CD14-positive monocyte (primary cell): ENCODE measurements at regions not wholly inside any gene's neighbourhood (a gene's known extent, or its start where the extent isn't known, plus 50 kb on each side); places are given as distances from the start of the nearest gene placed in this dataset.

Source experiments
- DNase-seq, 3 donors: peaks; one replicate each; pipeline ENCODE4 v3.0.0-alpha.2; 2011 to 2022
- H2AFZ ChIP-seq: 2 replicates; pipeline ENCODE4 v1.6.0; 2012; ENCODE audit warnings: mild to moderate bottlenecking, low read depth, low read length, inconsistent platforms; ENCODE audit not compliant: insufficient read depth, poor library complexity, severe bottlenecking
- H3K27ac ChIP-seq, 2 donors: 1 replicate in 1 of 2; 2 replicates in 1 of 2; pipeline ENCODE4 v1.5.1; 2012 to 2013; ENCODE audit warnings: low read length in 2 of 2, control low read depth in 1 of 2, inconsistent platforms in 1 of 2, low read depth in 1 of 2, mild to moderate bottlenecking in 1 of 2
- H3K27me3 ChIP-seq, 2 donors: one replicate each; pipeline versions ENCODE4 v1.6.0 to v1.6.1; 2011 to 2013; ENCODE audit warnings: low read length in 2 of 2; ENCODE audit not compliant: control insufficient read depth in 2 of 2, insufficient read depth in 2 of 2
- H3K36me3 ChIP-seq, 2 donors: replicated peaks in 1 of 2; 1 replicate in 1 of 2; 2 replicates in 1 of 2; pipeline versions ENCODE4 v1.5.1 to v1.6.1; 2012 to 2013; ENCODE audit warnings: low read length in 2 of 2, control low read depth in 1 of 2, inconsistent platforms in 1 of 2, mild to moderate bottlenecking in 1 of 2; ENCODE audit not compliant: insufficient read depth in 2 of 2, control insufficient read depth in 1 of 2
- H3K4me1 ChIP-seq, 2 donors: 1 replicate in 1 of 2; 2 replicates in 1 of 2; pipeline versions ENCODE4 v1.5.1 to v1.6.1; 2012 to 2013; ENCODE audit warnings: low read length in 2 of 2, control low read depth in 1 of 2, inconsistent platforms in 1 of 2, mild to moderate bottlenecking in 1 of 2, moderate library complexity in 1 of 2; ENCODE audit not compliant: insufficient read depth in 2 of 2, control insufficient read depth in 1 of 2
- H3K4me2 ChIP-seq: replicated peaks from 2 replicates; pipeline ENCODE3; 2012; ENCODE audit warnings: low read length, moderate library complexity, mild to moderate bottlenecking; ENCODE audit not compliant: poor library complexity, severe bottlenecking; ENCODE audit errors: extremely low read depth
- H3K4me3 ChIP-seq, 3 experiments: fragments of 200-600 bp in 1 of 3; sonication (generic) in 1 of 3; replicated peaks in 1 of 3; 1 replicate in 2 of 3; 2 replicates in 1 of 3; pipeline ENCODE4 v1.5.1; 2011 to 2013; ENCODE audit warnings: low read length in 3 of 3, mild to moderate bottlenecking in 3 of 3, control low read depth in 2 of 3, low read depth in 2 of 3, inconsistent platforms in 1 of 3, moderate library complexity in 1 of 3
- H3K79me2 ChIP-seq: 2 replicates; pipeline ENCODE4 v1.6.0; 2012; ENCODE audit warnings: mild to moderate bottlenecking, control low read depth, inconsistent platforms, low read length, moderate library complexity; ENCODE audit not compliant: insufficient read depth
- H3K9ac ChIP-seq: 2 replicates; pipeline ENCODE4 v1.6.0; 2017; ENCODE audit warnings: low read length, mild to moderate bottlenecking; ENCODE audit not compliant: insufficient read depth, poor library complexity, severe bottlenecking
- H3K9me3 ChIP-seq, 2 donors: replicated peaks in 1 of 2; 1 replicate in 1 of 2; 2 replicates in 1 of 2; pipeline versions ENCODE4 v1.5.1 to v1.6.1; 2012 to 2013; ENCODE audit warnings: low read length in 2 of 2, control low read depth in 1 of 2; ENCODE audit not compliant: control insufficient read depth in 1 of 2, insufficient read depth in 1 of 2
- H4K20me1 ChIP-seq: 2 replicates; pipeline ENCODE4 v1.6.0; 2012; ENCODE audit warnings: mild to moderate bottlenecking, low read length, control low read depth, moderate library complexity; ENCODE audit not compliant: insufficient read depth
- H3K27ac Mint-ChIP-seq, 7 donors: one replicate each; pipeline ENCODE4 v1.8.0; 2020; ENCODE audit warnings: mild to moderate bottlenecking in 7 of 7, mixed read lengths in 7 of 7, moderate library complexity in 6 of 7, inconsistent platforms in 2 of 7
- H3K27me3 Mint-ChIP-seq, 3 donors: one replicate each; pipeline ENCODE4 v1.8.0; 2021 to 2022; ENCODE audit warnings: low read depth in 3 of 3, mild to moderate bottlenecking in 3 of 3, mixed read lengths in 3 of 3, moderate library complexity in 3 of 3, inconsistent platforms in 1 of 3
- H3K36me3 Mint-ChIP-seq, 2 donors: one replicate each; pipeline ENCODE4 v1.8.0; 2020; ENCODE audit warnings: mixed read lengths in 2 of 2, inconsistent platforms in 1 of 2, mild to moderate bottlenecking in 1 of 2
- H3K4me1 Mint-ChIP-seq: one replicate; pipeline ENCODE4 v1.8.0; 2020; ENCODE audit warnings: mild to moderate bottlenecking, mixed read lengths
- H3K4me3 Mint-ChIP-seq, 2 donors: one replicate each; pipeline ENCODE4 v1.8.0; 2020; ENCODE audit warnings: mild to moderate bottlenecking in 2 of 2, mixed read lengths in 2 of 2, moderate library complexity in 1 of 2
- H3K9me3 Mint-ChIP-seq, 7 donors: one replicate each; pipeline ENCODE4 v1.8.0; 2020 to 2022; ENCODE audit warnings: mixed read lengths in 7 of 7, mild to moderate bottlenecking in 6 of 7, moderate library complexity in 6 of 7, inconsistent platforms in 2 of 7
- WGBS: methylation state at CpG from one replicate; pipeline ENCODE4 v1.1.5; 2013; ENCODE audit warnings: missing lambda C conversion rate; ENCODE audit not compliant: insufficient coverage; 5-methylcytosine and 5-hydroxymethylcytosine counted together
- intact Hi-C, 2 donors: fragments of 100-400 bp; cut with micrococcal nuclease; formaldehyde crosslinking; loops; one replicate each; pipeline versions ENCODE4 v1.15.0 to v1.15.1; 2023
- TF ChIP-seq, protein P1 (sequence below): fragments of 200-600 bp; IDR thresholded peaks from one replicate; pipeline ENCODE4 v1.8.0; 2022; ENCODE audit warnings: antibody characterized with exemption, mild to moderate bottlenecking

DNA sequence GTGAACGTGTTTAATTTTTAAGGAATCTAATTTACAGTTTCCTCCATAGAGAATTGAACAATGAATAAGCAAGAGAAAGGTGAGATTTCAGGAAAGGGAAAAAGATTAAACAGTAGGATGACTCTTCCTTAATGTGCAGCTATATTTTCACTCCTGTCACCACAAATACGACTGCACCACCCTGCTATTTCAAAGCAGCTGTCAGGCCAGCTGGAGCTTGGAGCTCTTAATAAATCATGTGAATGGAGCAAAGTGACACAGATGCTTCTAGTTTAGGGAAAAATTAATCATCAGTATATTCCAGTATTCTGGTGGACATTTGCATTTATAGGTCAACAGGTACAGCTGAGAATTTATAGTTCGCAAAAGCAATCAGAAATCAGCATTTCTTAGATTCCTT, 56.5 kb upstream of the PKIB start:
- H2AFZ ChIP-seq = no peak overlapping the region
- no peak overlapping the region for H3K4me3 ChIP-seq
- no peak overlapping the region for H3K27ac ChIP-seq
- Mint-ChIP-seq H3K4me1 (no peaks in the 10 kb centered on the region), H3K27ac (no peak overlapping the region), H3K9me3 (peaks cover 0 to 6% (median 0%) of the 10 kb centered on the region in 7 donors), H3K4me3 (no peak overlapping the region), H3K36me3 (no peaks in the 10 kb centered on the region), H3K27me3 (peaks cover 0 to 2% (median 0%) of the 10 kb centered on the region in 3 donors)
- H3K9ac ChIP-seq = no peak overlapping the region
- peaks cover 0 to 2% of the 10 kb centered on the region in 2 donors for H3K27me3 ChIP-seq
- H3K4me1 ChIP-seq = no peaks in the 10 kb centered on the region
- WGBS = 100% methylated on average over 1 of the region's 3 CpGs
- H3K4me2 ChIP-seq = no peak overlapping the region
- no peaks in the 10 kb centered on the region for H3K79me2 ChIP-seq
- H3K9me3 ChIP-seq = no peaks in the 10 kb centered on the region
- intact Hi-C loops = no loop called here
- no peak for DNase-seq
- no peaks in the 10 kb centered on the region for H4K20me1 ChIP-seq
- TF ChIP-seq, protein P1, sequence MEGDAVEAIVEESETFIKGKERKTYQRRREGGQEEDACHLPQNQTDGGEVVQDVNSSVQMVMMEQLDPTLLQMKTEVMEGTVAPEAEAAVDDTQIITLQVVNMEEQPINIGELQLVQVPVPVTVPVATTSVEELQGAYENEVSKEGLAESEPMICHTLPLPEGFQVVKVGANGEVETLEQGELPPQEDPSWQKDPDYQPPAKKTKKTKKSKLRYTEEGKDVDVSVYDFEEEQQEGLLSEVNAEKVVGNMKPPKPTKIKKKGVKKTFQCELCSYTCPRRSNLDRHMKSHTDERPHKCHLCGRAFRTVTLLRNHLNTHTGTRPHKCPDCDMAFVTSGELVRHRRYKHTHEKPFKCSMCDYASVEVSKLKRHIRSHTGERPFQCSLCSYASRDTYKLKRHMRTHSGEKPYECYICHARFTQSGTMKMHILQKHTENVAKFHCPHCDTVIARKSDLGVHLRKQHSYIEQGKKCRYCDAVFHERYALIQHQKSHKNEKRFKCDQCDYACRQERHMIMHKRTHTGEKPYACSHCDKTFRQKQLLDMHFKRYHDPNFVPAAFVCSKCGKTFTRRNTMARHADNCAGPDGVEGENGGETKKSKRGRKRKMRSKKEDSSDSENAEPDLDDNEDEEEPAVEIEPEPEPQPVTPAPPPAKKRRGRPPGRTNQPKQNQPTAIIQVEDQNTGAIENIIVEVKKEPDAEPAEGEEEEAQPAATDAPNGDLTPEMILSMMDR = no peak
- H3K36me3 ChIP-seq = no peaks in the 10 kb centered on the region

DNA sequence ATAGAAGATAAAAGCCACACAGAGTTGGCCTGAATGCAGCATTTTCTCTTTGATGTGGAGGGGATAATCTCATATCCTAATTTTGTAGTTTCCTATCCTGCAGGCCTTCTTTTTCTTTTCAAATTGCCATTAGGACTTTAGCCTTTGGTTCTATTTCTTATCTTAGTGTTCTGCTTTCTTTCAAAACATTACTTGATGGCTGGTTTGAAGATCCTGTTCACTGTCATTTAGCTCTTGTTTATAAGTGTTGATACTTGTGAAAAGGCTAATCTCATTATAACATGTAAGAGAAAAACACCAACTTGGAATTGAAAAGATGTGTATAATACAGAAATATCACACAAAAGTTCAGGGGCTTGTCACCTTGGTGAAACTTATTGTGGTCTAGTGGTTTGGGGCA, 54.6 kb upstream of the PKIB start:
- no peak overlapping the region for H3K27ac Mint-ChIP-seq
- H3K9ac ChIP-seq = no peak overlapping the region
- H3K9me3 Mint-ChIP-seq = peaks cover 0 to 9% (median 1%) of the 10 kb centered on the region in 7 donors
- H3K4me2 ChIP-seq = no peak overlapping the region
- no peak for DNase-seq
- H3K4me3 ChIP-seq = no peak overlapping the region
- H3K4me1 Mint-ChIP-seq = no peaks in the 10 kb centered on the region
- H3K9me3 ChIP-seq = no peaks in the 10 kb centered on the region
- no peaks in the 10 kb centered on the region for H3K36me3 Mint-ChIP-seq
- peaks cover 0 to 2% (median 0%) of the 10 kb centered on the region in 3 donors for H3K27me3 Mint-ChIP-seq
- no peak overlapping the region for H3K27ac ChIP-seq
- H3K4me3 Mint-ChIP-seq = no peak overlapping the region
- H3K27me3 ChIP-seq = peaks cover 0 to 2% of the 10 kb centered on the region in 2 donors
- H3K79me2 ChIP-seq = no peaks in the 10 kb centered on the region
- no peaks in the 10 kb centered on the region for H4K20me1 ChIP-seq
- intact Hi-C loops = no loop called here
- H3K36me3 ChIP-seq = no peaks in the 10 kb centered on the region
- TF ChIP-seq, protein P1 = no peak
- no peak overlapping the region for H2AFZ ChIP-seq
- no peaks in the 10 kb centered on the region for H3K4me1 ChIP-seq
